ENCODE measurements at regions not wholly inside any gene's neighbourhood (a gene's known extent, or its start where the extent isn't known, plus 50 kb on each side); places are given as distances from the start of the nearest gene placed in this dataset.

DNA sequence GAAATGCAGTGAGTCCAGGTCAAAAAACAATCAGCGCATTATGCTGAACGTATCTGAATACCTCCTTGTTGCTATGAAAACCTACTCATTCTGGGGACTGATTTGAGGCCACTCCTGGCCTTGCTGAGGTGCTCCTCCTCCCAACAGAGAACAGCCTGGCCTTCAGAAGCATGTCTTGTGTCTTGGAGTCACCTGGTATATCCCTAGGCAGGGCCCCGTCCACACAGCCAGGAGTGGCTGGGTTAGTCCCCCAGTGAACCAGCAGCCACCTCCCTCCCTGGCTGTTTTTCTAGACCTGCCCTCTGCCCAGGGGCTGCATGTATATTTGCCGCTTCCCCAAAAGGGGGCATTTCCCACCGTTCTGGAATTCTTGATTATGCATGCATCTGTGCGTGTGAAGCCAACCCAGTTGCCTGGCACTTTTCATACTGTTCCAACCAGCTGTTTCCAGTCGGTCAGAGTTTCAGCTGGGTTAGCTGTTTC lies 99.2 kb upstream of the SPATA31C2 start:
- H3K27ac ChIP-seq (ENCODE audit: extremely low read depth, low read depth, low read length): no peak overlapping the region
- H3K36me3 ChIP-seq (ENCODE audit: control insufficient read depth in 2 of 2, insufficient read depth in 1 of 2, low read length in 2 of 2): no peaks in the 10 kb centered on the region
- H3K4me3 ChIP-seq (ENCODE audit: low read depth, low read length): no peak overlapping the region
- ChIA-PET POLR2A (no interaction called here), CTCF (interaction anchor here (0.8 kb wide), 1 partner anchor 201 kb away, joined by 4 read pairs; no protein-coding TSS in a partner anchor)
- H3K9me3 ChIP-seq (ENCODE audit: control insufficient read depth, insufficient read depth, low read depth, low read length): no peaks in the 10 kb centered on the region
- H3K4me1 ChIP-seq (ENCODE audit: control insufficient read depth, insufficient read depth, low read length): no peaks in the 10 kb centered on the region
- TF ChIP-seq ZNF23 (tag by site-specific recombination; IDR thresholded peaks at IDR 0.05; ENCODE audit: borderline replicate concordance): no peak
- TF ChIP-seq, protein P1, sequence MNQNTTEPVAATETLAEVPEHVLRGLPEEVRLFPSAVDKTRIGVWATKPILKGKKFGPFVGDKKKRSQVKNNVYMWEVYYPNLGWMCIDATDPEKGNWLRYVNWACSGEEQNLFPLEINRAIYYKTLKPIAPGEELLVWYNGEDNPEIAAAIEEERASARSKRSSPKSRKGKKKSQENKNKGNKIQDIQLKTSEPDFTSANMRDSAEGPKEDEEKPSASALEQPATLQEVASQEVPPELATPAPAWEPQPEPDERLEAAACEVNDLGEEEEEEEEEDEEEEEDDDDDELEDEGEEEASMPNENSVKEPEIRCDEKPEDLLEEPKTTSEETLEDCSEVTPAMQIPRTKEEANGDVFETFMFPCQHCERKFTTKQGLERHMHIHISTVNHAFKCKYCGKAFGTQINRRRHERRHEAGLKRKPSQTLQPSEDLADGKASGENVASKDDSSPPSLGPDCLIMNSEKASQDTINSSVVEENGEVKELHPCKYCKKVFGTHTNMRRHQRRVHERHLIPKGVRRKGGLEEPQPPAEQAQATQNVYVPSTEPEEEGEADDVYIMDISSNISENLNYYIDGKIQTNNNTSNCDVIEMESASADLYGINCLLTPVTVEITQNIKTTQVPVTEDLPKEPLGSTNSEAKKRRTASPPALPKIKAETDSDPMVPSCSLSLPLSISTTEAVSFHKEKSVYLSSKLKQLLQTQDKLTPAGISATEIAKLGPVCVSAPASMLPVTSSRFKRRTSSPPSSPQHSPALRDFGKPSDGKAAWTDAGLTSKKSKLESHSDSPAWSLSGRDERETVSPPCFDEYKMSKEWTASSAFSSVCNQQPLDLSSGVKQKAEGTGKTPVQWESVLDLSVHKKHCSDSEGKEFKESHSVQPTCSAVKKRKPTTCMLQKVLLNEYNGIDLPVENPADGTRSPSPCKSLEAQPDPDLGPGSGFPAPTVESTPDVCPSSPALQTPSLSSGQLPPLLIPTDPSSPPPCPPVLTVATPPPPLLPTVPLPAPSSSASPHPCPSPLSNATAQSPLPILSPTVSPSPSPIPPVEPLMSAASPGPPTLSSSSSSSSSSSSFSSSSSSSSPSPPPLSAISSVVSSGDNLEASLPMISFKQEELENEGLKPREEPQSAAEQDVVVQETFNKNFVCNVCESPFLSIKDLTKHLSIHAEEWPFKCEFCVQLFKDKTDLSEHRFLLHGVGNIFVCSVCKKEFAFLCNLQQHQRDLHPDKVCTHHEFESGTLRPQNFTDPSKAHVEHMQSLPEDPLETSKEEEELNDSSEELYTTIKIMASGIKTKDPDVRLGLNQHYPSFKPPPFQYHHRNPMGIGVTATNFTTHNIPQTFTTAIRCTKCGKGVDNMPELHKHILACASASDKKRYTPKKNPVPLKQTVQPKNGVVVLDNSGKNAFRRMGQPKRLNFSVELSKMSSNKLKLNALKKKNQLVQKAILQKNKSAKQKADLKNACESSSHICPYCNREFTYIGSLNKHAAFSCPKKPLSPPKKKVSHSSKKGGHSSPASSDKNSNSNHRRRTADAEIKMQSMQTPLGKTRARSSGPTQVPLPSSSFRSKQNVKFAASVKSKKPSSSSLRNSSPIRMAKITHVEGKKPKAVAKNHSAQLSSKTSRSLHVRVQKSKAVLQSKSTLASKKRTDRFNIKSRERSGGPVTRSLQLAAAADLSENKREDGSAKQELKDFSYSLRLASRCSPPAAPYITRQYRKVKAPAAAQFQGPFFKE (tag by site-specific recombination; IDR thresholded peaks at IDR 0.05; ENCODE audit: borderline replicate concordance): no peak
- TF ChIP-seq ZNF549 (tag by site-specific recombination; IDR thresholded peaks at IDR 0.05): no peak
- no peak for TF ChIP-seq RBAK (tag by site-specific recombination; IDR thresholded peaks at IDR 0.05)
- TF ChIP-seq ZNF843 (tag by site-specific recombination; IDR thresholded peaks at IDR 0.05): no peak
- no peak for TF ChIP-seq ZNF140 (tag by site-specific recombination; IDR thresholded peaks at IDR 0.05)
- TF ChIP-seq ZNF335 (tag by site-specific recombination; conservative IDR thresholded peaks at IDR 0.05): no peak
- TF ChIP-seq SP2 (tag by site-specific recombination; IDR thresholded peaks at IDR 0.05): no peak
- no peak for TF ChIP-seq ZEB2 (tag by site-specific recombination; IDR thresholded peaks at IDR 0.05)
- TF ChIP-seq ZNF146 (tag by site-specific recombination; IDR thresholded peaks at IDR 0.05): no peak
- TF ChIP-seq, protein P2, sequence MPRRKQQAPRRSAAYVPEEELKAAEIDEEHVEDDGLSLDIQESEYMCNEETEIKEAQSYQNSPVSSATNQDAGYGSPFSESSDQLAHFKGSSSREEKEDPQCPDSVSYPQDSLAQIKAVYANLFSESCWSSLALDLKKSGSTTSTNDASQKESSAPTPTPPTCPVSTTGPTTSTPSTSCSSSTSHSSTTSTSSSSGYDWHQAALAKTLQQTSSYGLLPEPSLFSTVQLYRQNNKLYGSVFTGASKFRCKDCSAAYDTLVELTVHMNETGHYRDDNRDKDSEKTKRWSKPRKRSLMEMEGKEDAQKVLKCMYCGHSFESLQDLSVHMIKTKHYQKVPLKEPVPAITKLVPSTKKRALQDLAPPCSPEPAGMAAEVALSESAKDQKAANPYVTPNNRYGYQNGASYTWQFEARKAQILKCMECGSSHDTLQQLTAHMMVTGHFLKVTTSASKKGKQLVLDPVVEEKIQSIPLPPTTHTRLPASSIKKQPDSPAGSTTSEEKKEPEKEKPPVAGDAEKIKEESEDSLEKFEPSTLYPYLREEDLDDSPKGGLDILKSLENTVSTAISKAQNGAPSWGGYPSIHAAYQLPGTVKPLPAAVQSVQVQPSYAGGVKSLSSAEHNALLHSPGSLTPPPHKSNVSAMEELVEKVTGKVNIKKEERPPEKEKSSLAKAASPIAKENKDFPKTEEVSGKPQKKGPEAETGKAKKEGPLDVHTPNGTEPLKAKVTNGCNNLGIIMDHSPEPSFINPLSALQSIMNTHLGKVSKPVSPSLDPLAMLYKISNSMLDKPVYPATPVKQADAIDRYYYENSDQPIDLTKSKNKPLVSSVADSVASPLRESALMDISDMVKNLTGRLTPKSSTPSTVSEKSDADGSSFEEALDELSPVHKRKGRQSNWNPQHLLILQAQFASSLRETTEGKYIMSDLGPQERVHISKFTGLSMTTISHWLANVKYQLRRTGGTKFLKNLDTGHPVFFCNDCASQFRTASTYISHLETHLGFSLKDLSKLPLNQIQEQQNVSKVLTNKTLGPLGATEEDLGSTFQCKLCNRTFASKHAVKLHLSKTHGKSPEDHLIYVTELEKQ (tag by site-specific recombination; IDR thresholded peaks at IDR 0.05; ENCODE audit: borderline replicate concordance): no peak
- TF ChIP-seq KLF8 (tag by site-specific recombination; IDR thresholded peaks at IDR 0.05): no peak
- no peak for TF ChIP-seq ZNF76 (tag by site-specific recombination; IDR thresholded peaks at IDR 0.05; ENCODE audit: borderline replicate concordance, low read depth)

DNA sequence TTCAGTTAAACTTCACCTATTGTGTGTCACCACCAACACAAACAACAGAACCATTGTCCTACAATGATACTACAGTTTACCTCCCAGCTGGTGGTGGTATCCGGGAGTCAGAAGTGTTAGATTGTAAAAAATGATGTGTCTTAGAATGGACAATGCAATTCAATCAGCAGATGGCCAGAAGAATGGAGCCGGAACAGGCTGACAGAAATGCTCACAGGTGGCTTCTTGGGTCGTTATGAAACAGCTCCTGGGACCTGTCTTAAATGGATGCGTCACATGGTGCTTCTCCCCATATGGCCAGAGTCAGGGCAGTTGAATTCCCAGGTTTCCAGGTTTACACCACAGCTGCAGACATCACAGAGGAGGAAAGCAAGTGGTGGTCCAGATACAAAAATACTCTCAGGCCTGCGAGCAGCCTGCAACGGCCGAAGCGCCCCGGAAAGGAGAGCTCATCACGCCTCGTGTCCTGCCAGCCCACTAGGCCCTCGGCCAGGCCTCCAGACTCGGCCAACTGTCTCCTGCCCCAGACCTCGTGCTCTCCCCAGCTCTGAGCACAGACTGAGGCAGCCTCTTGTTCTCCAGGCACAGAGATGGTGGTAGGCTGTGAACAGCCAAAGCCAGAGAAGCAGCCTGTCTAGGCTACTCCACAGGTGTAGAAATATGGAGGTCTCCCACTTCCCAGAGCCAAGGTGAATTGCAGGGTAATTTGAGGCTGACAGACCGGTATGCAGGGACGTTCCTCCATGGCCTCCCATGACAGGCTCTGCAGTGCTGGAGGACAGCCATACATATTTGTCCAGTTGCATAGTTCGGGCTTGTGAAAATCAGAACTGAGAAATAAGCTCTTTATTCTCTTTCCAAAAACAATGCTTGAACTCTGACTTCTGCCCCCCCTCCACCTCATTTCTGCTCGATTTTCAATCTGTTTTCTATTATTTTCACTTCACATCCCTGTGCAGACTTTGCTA lies 98.5 kb upstream of the SPATA31C2 start:
- CTCF ChIA-PET: interaction anchor here (0.6 to 0.8 kb wide), 2 partner anchors 100 to 200 kb away, joined by 3 to 4 read pairs; no protein-coding TSS in a partner anchor
- no peaks in the 10 kb centered on the region for H3K36me3 ChIP-seq (ENCODE audit: control insufficient read depth in 2 of 2, insufficient read depth in 1 of 2, low read length in 2 of 2)
- POLR2A ChIA-PET: no interaction called here
- H3K4me1 ChIP-seq (ENCODE audit: control insufficient read depth, insufficient read depth, low read length): no peaks in the 10 kb centered on the region
- no peak for TF ChIP-seq ZNF48 (tag by site-specific recombination; IDR thresholded peaks at IDR 0.05)
- no peak for TF ChIP-seq ZFP37 (tag by site-specific recombination; IDR thresholded peaks at IDR 0.05)
- TF ChIP-seq, protein P3, sequence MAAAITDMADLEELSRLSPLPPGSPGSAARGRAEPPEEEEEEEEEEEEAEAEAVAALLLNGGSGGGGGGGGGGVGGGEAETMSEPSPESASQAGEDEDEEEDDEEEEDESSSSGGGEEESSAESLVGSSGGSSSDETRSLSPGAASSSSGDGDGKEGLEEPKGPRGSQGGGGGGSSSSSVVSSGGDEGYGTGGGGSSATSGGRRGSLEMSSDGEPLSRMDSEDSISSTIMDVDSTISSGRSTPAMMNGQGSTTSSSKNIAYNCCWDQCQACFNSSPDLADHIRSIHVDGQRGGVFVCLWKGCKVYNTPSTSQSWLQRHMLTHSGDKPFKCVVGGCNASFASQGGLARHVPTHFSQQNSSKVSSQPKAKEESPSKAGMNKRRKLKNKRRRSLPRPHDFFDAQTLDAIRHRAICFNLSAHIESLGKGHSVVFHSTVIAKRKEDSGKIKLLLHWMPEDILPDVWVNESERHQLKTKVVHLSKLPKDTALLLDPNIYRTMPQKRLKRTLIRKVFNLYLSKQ (tag by site-specific recombination; IDR thresholded peaks at IDR 0.05; ENCODE audit: borderline replicate concordance): no peak
- TF ChIP-seq RBAK (tag by site-specific recombination; IDR thresholded peaks at IDR 0.05): no peak
- no peak for TF ChIP-seq ZNF391 (tag by site-specific recombination; IDR thresholded peaks at IDR 0.05; ENCODE audit: borderline replicate concordance, low read depth)
- no peak for TF ChIP-seq SETDB1 (IDR thresholded peaks at IDR 0.05; ENCODE audit: insufficient read length, low read length)
- TF ChIP-seq ZNF19 (tag by site-specific recombination; IDR thresholded peaks at IDR 0.05; ENCODE audit: low read depth): no peak
- no peak for TF ChIP-seq ZNF2 (tag by site-specific recombination; IDR thresholded peaks at IDR 0.05)
- no peak for TF ChIP-seq BCL11A (tag by site-specific recombination; IDR thresholded peaks at IDR 0.05; ENCODE audit: low read depth)
- TF ChIP-seq ZNF121 (tag by site-specific recombination; IDR thresholded peaks at IDR 0.05): no peak
- no peak for TF ChIP-seq KLF7 (tag by site-specific recombination; IDR thresholded peaks at IDR 0.05; ENCODE audit: borderline replicate concordance)
- no peak for TF ChIP-seq SP3 (tag by site-specific recombination; IDR thresholded peaks at IDR 0.05)
- H3K27ac ChIP-seq (ENCODE audit: extremely low read depth, low read depth, low read length): no peak overlapping the region
- H3K9me3 ChIP-seq (ENCODE audit: control insufficient read depth, insufficient read depth, low read depth, low read length): no peaks in the 10 kb centered on the region
- H3K4me3 ChIP-seq (ENCODE audit: low read depth, low read length): no peak overlapping the region

All from HEK293 (cell line).